ENCODE measurements at regions not wholly inside any gene's neighbourhood (a gene's known extent, or its start where the extent isn't known, plus 50 kb on each side); places are given as distances from the start of the nearest gene placed in this dataset.

DNA sequence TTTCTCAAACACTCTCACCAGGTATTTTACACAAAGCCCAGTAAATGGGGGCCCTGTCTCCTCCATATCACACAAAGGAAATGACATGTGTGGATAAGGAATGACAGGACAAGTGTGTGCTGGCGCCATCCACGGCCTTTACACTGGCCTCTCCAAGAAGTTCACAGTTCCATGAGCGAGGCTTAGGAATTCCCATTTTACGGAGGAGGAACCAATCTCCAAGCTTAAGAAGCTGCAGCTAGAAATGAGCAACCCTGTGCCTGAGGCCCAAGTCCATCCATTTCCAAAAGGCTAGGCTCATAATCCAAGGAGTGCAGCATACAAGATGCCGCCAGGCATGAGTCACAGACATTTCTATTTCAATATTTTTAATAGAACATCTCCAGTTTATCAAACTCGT, 203.4 kb downstream of the AUH start:
- H3K9me3 ChIP-seq, result no peaks in the 10 kb centered on the region
- ATAC-seq (no peak), DNase-seq (no peak)
- WGBS, 2 donors, result 75 to 84% methylated on average over 6 of the region's 6 CpGs
- no peaks in the 10 kb centered on the region for H3K27me3 ChIP-seq
- H3K36me3 ChIP-seq (replicated peaks in 1 of 2; ENCODE audit: insufficient read depth in 1 of 2, low read depth in 2 of 2), result no peaks in the 10 kb centered on the region
- H3K4me1 ChIP-seq, result peaks cover 7% of the 10 kb centered on the region
- TF ChIP-seq POLR2A (IDR thresholded peaks at IDR 0.05), result no peak
- TF ChIP-seq, protein P1, sequence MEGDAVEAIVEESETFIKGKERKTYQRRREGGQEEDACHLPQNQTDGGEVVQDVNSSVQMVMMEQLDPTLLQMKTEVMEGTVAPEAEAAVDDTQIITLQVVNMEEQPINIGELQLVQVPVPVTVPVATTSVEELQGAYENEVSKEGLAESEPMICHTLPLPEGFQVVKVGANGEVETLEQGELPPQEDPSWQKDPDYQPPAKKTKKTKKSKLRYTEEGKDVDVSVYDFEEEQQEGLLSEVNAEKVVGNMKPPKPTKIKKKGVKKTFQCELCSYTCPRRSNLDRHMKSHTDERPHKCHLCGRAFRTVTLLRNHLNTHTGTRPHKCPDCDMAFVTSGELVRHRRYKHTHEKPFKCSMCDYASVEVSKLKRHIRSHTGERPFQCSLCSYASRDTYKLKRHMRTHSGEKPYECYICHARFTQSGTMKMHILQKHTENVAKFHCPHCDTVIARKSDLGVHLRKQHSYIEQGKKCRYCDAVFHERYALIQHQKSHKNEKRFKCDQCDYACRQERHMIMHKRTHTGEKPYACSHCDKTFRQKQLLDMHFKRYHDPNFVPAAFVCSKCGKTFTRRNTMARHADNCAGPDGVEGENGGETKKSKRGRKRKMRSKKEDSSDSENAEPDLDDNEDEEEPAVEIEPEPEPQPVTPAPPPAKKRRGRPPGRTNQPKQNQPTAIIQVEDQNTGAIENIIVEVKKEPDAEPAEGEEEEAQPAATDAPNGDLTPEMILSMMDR (IDR thresholded peaks at IDR 0.05), result no peak
- no peak overlapping the region for H3K4me3 ChIP-seq
- no peak overlapping the region for H3K27ac ChIP-seq
- intact Hi-C loops (cut with DNase I), result no loop called here

DNA sequence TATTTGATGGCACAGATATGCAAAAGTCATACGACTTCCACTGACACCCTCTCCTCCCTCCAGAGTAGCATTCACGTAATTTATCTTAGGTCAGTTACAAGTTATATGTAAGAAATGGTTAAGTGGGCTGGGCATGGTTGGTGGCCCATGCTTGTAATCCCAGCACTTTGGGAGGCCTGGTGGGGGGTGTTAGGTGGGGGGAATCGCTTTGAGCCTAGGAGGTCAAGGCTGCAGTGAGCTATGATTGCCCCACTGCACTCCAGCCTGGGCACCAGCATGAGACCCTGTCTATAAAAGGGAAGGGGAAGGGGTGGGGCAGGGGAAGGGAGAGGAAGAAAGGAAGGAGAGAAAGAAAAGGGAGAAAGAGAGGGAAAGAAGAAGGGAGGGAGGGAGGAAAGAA, 202.8 kb downstream of the AUH start:
- WGBS, 2 donors, result 81 to 87% methylated on average over 3 of the region's 3 CpGs
- Histone ChIP-seq H3K4me3 (no peak overlapping the region), H3K4me1 (peaks cover 7% of the 10 kb centered on the region), H3K36me3 (replicated peaks in 1 of 2; ENCODE audit: insufficient read depth in 1 of 2, low read depth in 2 of 2) (no peaks in the 10 kb centered on the region), H3K27ac (no peak overlapping the region), H3K27me3 (no peaks in the 10 kb centered on the region), H3K9me3 (no peaks in the 10 kb centered on the region)
- intact Hi-C loops (cut with DNase I), result no loop called here
- TF ChIP-seq POLR2A (IDR thresholded peaks at IDR 0.05), result no peak
- TF ChIP-seq, protein P1 (IDR thresholded peaks at IDR 0.05), result no peak
- no peak for DNase-seq
- ATAC-seq, result no peak

DNA sequence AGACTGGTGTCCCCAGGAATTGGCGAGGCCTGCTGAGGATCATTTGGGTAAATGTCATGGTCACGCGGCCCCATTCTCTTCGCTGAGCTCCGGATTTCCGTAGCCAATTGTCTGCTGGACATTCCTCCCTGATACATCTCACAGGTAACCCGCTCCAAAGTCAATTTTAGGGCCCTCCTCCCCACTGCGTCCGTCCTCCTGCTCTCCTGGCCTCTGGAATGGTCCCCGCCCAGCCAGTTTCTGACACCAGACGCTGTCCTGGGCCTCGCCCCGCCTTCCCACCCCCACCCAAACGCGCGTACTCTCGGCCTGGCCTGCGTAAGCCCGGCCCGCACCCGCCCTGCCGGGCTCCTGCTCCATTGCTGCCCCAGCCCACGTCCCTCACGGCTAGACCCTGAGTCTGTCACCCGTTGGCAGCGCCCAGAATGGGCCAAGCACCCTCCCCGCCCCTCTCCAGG, 202.0 kb downstream of the AUH start:
- peaks cover 7% of the 10 kb centered on the region for H3K4me1 ChIP-seq
- DNase-seq (peak; percentile 27 to 57 (median 45)), ATAC-seq (peak; percentile 78)
- no peak overlapping the region for H3K4me3 ChIP-seq
- no peaks in the 10 kb centered on the region for H3K36me3 ChIP-seq (replicated peaks in 1 of 2; ENCODE audit: insufficient read depth in 1 of 2, low read depth in 2 of 2)
- no peaks in the 10 kb centered on the region for H3K9me3 ChIP-seq
- intact Hi-C loops (cut with DNase I), result no loop called here
- 47 to 57% methylated on average over 13 to 14 of the region's 27 CpGs for WGBS, 2 donors
- H3K27ac ChIP-seq, result peak overlapping the region in 2 of 4 donors; percentile 21 to 49
- no peaks in the 10 kb centered on the region for H3K27me3 ChIP-seq
- peak in 2 of 3 donors; percentile 22 to 43 for TF ChIP-seq POLR2A (IDR thresholded peaks at IDR 0.05)
- TF ChIP-seq, protein P1 (IDR thresholded peaks at IDR 0.05), result no peak

DNA sequence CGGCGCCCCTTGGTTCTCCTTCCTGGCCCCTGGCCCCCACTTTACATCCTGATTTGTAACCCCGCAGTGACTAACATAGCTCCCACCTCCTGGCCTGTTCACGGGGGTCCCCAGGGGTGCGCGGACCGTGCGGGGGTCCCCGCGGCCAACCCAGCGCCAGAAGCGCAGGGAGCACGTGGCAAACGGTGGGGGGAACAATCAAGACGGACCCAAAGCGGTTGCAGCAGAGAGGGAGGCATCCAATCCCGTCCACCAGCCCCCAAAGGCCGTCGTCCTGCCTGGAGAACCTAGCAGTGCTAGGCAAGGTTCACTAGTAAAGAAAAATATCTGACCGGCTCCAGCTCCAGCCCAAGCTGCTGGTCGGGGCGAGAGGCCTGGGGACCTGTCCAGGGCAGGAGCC, 201.5 kb downstream of the AUH start:
- ATAC-seq (no peak), DNase-seq (no peak)
- H3K9me3 ChIP-seq, result no peaks in the 10 kb centered on the region
- no peak overlapping the region for H3K4me3 ChIP-seq
- intact Hi-C loops (cut with DNase I), result no loop called here
- no peak for TF ChIP-seq POLR2A (IDR thresholded peaks at IDR 0.05)
- TF ChIP-seq, protein P1 (IDR thresholded peaks at IDR 0.05), result no peak
- peak overlapping the region in 2 of 4 donors; percentile 21 to 49 for H3K27ac ChIP-seq
- H3K36me3 ChIP-seq (replicated peaks in 1 of 2; ENCODE audit: insufficient read depth in 1 of 2, low read depth in 2 of 2), result no peaks in the 10 kb centered on the region
- no peaks in the 10 kb centered on the region for H3K27me3 ChIP-seq
- 67 to 71% methylated on average over 12 to 22 of the region's 22 CpGs for WGBS, 2 donors
- H3K4me1 ChIP-seq, result peaks cover 7% of the 10 kb centered on the region
